ENCODE measurements at regions not wholly inside any gene's neighbourhood (a gene's known extent, or its start where the extent isn't known, plus 50 kb on each side); places are given as distances from the start of the nearest gene placed in this dataset.

DNA sequence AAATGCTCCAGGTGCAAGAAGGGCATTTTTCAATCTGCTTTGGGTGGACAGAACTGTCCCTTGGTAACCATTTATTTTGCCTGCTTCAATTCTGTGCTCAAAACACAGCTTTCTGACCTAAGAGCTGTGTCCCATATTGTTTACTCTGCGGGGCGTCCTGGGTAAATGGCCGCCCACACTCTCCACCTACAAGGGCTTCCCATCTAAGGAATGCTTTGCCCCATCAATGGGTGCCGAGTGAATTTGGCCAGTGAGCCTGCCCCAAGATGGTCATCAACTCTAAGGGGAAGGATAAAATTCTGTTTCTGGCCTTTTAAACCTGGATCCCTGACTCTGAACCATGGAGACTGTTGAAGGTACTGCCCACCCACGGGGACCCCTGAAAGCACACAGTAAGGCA, 55.5 kb upstream of the FAM89A start:
- no peak for TF ChIP-seq NCOA2 (IDR thresholded peaks at IDR 0.05; ENCODE audit: partially characterized antibody in 2 of 2)
- TF ChIP-seq, protein P1, sequence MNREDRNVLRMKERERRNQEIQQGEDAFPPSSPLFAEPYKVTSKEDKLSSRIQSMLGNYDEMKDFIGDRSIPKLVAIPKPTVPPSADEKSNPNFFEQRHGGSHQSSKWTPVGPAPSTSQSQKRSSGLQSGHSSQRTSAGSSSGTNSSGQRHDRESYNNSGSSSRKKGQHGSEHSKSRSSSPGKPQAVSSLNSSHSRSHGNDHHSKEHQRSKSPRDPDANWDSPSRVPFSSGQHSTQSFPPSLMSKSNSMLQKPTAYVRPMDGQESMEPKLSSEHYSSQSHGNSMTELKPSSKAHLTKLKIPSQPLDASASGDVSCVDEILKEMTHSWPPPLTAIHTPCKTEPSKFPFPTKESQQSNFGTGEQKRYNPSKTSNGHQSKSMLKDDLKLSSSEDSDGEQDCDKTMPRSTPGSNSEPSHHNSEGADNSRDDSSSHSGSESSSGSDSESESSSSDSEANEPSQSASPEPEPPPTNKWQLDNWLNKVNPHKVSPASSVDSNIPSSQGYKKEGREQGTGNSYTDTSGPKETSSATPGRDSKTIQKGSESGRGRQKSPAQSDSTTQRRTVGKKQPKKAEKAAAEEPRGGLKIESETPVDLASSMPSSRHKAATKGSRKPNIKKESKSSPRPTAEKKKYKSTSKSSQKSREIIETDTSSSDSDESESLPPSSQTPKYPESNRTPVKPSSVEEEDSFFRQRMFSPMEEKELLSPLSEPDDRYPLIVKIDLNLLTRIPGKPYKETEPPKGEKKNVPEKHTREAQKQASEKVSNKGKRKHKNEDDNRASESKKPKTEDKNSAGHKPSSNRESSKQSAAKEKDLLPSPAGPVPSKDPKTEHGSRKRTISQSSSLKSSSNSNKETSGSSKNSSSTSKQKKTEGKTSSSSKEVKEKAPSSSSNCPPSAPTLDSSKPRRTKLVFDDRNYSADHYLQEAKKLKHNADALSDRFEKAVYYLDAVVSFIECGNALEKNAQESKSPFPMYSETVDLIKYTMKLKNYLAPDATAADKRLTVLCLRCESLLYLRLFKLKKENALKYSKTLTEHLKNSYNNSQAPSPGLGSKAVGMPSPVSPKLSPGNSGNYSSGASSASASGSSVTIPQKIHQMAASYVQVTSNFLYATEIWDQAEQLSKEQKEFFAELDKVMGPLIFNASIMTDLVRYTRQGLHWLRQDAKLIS (CRISPR knock-in tag; IDR thresholded peaks at IDR 0.05): no peak
- TF ChIP-seq, protein P2, sequence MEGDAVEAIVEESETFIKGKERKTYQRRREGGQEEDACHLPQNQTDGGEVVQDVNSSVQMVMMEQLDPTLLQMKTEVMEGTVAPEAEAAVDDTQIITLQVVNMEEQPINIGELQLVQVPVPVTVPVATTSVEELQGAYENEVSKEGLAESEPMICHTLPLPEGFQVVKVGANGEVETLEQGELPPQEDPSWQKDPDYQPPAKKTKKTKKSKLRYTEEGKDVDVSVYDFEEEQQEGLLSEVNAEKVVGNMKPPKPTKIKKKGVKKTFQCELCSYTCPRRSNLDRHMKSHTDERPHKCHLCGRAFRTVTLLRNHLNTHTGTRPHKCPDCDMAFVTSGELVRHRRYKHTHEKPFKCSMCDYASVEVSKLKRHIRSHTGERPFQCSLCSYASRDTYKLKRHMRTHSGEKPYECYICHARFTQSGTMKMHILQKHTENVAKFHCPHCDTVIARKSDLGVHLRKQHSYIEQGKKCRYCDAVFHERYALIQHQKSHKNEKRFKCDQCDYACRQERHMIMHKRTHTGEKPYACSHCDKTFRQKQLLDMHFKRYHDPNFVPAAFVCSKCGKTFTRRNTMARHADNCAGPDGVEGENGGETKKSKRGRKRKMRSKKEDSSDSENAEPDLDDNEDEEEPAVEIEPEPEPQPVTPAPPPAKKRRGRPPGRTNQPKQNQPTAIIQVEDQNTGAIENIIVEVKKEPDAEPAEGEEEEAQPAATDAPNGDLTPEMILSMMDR (IDR thresholded peaks at IDR 0.05 in 2 of 3, conservative IDR thresholded peaks at IDR 0.05 in 1 of 3; ENCODE audit: insufficient read depth in 2 of 3, low read depth in 1 of 3, low read length in 3 of 3): no peak
- TF ChIP-seq, protein P3, sequence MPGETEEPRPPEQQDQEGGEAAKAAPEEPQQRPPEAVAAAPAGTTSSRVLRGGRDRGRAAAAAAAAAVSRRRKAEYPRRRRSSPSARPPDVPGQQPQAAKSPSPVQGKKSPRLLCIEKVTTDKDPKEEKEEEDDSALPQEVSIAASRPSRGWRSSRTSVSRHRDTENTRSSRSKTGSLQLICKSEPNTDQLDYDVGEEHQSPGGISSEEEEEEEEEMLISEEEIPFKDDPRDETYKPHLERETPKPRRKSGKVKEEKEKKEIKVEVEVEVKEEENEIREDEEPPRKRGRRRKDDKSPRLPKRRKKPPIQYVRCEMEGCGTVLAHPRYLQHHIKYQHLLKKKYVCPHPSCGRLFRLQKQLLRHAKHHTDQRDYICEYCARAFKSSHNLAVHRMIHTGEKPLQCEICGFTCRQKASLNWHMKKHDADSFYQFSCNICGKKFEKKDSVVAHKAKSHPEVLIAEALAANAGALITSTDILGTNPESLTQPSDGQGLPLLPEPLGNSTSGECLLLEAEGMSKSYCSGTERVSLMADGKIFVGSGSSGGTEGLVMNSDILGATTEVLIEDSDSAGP (CRISPR knock-in tag; IDR thresholded peaks at IDR 0.05): no peak
- TF ChIP-seq, protein P4, sequence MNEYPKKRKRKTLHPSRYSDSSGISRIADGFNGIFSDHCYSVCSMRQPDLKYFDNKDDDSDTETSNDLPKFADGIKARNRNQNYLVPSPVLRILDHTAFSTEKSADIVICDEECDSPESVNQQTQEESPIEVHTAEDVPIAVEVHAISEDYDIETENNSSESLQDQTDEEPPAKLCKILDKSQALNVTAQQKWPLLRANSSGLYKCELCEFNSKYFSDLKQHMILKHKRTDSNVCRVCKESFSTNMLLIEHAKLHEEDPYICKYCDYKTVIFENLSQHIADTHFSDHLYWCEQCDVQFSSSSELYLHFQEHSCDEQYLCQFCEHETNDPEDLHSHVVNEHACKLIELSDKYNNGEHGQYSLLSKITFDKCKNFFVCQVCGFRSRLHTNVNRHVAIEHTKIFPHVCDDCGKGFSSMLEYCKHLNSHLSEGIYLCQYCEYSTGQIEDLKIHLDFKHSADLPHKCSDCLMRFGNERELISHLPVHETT (CRISPR knock-in tag; conservative IDR thresholded peaks at IDR 0.05 in 1 of 2, IDR thresholded peaks at IDR 0.05 in 1 of 2): no peak
- no peak for TF ChIP-seq SMARCB1 (IDR thresholded peaks at IDR 0.05; ENCODE audit: insufficient read length, low read depth)
- TF ChIP-seq, protein P5, sequence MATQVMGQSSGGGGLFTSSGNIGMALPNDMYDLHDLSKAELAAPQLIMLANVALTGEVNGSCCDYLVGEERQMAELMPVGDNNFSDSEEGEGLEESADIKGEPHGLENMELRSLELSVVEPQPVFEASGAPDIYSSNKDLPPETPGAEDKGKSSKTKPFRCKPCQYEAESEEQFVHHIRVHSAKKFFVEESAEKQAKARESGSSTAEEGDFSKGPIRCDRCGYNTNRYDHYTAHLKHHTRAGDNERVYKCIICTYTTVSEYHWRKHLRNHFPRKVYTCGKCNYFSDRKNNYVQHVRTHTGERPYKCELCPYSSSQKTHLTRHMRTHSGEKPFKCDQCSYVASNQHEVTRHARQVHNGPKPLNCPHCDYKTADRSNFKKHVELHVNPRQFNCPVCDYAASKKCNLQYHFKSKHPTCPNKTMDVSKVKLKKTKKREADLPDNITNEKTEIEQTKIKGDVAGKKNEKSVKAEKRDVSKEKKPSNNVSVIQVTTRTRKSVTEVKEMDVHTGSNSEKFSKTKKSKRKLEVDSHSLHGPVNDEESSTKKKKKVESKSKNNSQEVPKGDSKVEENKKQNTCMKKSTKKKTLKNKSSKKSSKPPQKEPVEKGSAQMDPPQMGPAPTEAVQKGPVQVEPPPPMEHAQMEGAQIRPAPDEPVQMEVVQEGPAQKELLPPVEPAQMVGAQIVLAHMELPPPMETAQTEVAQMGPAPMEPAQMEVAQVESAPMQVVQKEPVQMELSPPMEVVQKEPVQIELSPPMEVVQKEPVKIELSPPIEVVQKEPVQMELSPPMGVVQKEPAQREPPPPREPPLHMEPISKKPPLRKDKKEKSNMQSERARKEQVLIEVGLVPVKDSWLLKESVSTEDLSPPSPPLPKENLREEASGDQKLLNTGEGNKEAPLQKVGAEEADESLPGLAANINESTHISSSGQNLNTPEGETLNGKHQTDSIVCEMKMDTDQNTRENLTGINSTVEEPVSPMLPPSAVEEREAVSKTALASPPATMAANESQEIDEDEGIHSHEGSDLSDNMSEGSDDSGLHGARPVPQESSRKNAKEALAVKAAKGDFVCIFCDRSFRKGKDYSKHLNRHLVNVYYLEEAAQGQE (IDR thresholded peaks at IDR 0.05; ENCODE audit: borderline replicate concordance): no peak
- TF ChIP-seq, protein P5 (CRISPR knock-in tag; IDR thresholded peaks at IDR 0.05; ENCODE audit: low read depth): no peak
- no peak for TF ChIP-seq EP300 (IDR thresholded peaks at IDR 0.05; ENCODE audit: low read length)
- TF ChIP-seq TARDBP (IDR thresholded peaks at IDR 0.05): no peak
- no peak for TF ChIP-seq ZNF589 (CRISPR knock-in tag; IDR thresholded peaks at IDR 0.05; ENCODE audit: low read depth)
- TF ChIP-seq, protein P6, sequence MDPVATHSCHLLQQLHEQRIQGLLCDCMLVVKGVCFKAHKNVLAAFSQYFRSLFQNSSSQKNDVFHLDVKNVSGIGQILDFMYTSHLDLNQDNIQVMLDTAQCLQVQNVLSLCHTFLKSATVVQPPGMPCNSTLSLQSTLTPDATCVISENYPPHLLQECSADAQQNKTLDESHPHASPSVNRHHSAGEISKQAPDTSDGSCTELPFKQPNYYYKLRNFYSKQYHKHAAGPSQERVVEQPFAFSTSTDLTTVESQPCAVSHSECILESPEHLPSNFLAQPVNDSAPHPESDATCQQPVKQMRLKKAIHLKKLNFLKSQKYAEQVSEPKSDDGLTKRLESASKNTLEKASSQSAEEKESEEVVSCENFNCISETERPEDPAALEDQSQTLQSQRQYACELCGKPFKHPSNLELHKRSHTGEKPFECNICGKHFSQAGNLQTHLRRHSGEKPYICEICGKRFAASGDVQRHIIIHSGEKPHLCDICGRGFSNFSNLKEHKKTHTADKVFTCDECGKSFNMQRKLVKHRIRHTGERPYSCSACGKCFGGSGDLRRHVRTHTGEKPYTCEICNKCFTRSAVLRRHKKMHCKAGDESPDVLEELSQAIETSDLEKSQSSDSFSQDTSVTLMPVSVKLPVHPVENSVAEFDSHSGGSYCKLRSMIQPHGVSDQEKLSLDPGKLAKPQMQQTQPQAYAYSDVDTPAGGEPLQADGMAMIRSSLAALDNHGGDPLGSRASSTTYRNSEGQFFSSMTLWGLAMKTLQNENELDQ (CRISPR knock-in tag; IDR thresholded peaks at IDR 0.05; ENCODE audit: borderline replicate concordance): no peak

All from K562 (cell line).